SJSA1 (cell line): ENCODE measurements at regions not wholly inside any gene's neighbourhood (a gene's known extent, or its start where the extent isn't known, plus 50 kb on each side); places are given as distances from the start of the nearest gene placed in this dataset.

Experiments used
- DNase-seq, 2 experiments: peaks; one replicate each; pipeline ENCODE4 v3.0.0-alpha.2; 2015 to 2020; ENCODE audit warnings: low spot score in 2 of 2, low read depth in 1 of 2
- H3K27ac ChIP-seq: fragments of 250-450 bp; sonication (Bioruptor Pico); 2 replicates; pipeline ENCODE4 v1.5.1; 2020; ENCODE audit warnings: mild to moderate bottlenecking, moderate library complexity
- H3K27me3 ChIP-seq: fragments of 250-450 bp; sonication (Bioruptor Pico); replicated peaks from 2 replicates; pipeline ENCODE4 v1.5.1; 2020; ENCODE audit warnings: mild to moderate bottlenecking, moderate library complexity
- H3K36me3 ChIP-seq: fragments of 250-450 bp; sonication (Bioruptor Pico); 2 replicates; pipeline ENCODE4 v1.5.1; 2020; ENCODE audit warnings: mild to moderate bottlenecking
- H3K4me1 ChIP-seq: fragments of 250-450 bp; sonication (Bioruptor Pico); replicated peaks from 2 replicates; pipeline ENCODE4 v1.6.1; 2021; ENCODE audit warnings: mild to moderate bottlenecking
- H3K4me3 ChIP-seq: fragments of 250-450 bp; sonication (Bioruptor Pico); 2 replicates; pipeline ENCODE4 v1.5.1; 2020; ENCODE audit warnings: mild to moderate bottlenecking
- H3K9me3 ChIP-seq: fragments of 250-450 bp; sonication (Bioruptor Pico); replicated peaks from 2 replicates; pipeline ENCODE4 v1.5.1; 2020; ENCODE audit warnings: mild to moderate bottlenecking

DNA sequence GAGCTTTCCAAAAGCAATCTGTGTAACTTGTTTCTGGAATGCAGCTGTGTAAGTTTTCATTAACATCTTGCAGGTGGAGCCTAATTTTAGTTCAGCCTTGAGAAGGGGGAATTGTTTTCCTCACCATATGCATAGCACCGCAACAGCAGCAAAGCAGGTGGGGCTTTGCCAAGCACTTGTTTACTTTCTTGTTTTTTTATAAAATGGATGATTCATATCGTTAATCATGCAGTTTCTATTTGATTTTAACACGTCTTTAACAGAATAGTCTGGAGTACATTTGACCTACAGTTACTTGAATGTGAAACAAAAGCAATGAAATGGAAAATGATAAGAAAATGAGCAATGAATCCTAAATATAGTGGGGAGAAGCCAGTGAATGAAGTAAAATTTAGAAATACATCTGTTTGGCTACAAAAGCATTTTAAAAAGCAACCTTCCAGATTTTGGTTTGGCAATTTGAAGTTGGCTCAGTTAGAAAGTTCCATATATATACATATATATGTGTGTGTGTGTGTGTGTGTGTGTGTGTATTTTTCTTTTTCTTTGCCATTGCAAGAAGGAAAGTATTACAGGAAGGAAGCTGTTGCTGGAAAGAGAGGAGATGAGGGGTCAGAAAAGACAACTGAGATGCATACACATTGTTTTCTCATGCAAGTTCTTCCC, 119.0 kb upstream of the ADGRL2 start:
- no peaks in the 10 kb centered on the region for H3K27me3 ChIP-seq
- peak overlapping the region; percentile 70 for H3K27ac ChIP-seq
- no peak overlapping the region for H3K4me3 ChIP-seq
- H3K36me3 ChIP-seq, result no peaks in the 10 kb centered on the region
- peak in 1 of 2 experiments; percentile 40 for DNase-seq
- H3K4me1 ChIP-seq, result peaks cover 29% of the 10 kb centered on the region
- no peaks in the 10 kb centered on the region for H3K9me3 ChIP-seq

DNA sequence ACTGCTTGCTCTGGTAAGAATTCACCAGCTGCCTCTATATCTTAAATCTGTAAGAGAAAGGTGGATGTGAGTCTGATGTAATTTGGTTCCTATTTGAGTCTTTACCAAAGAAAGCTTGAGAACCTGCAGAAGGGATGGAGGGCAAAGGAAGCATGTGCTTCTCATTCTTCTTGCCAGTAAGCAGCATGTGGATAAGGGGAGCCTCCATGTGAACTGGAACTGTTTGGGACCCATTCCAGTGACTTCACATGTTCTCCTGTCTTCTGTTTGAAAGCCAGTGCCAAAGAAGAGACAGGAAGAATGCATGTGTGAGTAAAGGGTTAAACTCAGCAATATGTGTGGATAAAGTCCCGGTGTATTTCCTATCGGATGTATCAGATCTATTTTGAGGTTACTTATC, 119.6 kb upstream of the ADGRL2 start:
- DNase-seq, result no peak
- H3K27me3 ChIP-seq, result no peaks in the 10 kb centered on the region
- peaks cover 29% of the 10 kb centered on the region for H3K4me1 ChIP-seq
- no peaks in the 10 kb centered on the region for H3K9me3 ChIP-seq
- no peaks in the 10 kb centered on the region for H3K36me3 ChIP-seq
- no peak overlapping the region for H3K4me3 ChIP-seq
- H3K27ac ChIP-seq, result no peak overlapping the region

DNA sequence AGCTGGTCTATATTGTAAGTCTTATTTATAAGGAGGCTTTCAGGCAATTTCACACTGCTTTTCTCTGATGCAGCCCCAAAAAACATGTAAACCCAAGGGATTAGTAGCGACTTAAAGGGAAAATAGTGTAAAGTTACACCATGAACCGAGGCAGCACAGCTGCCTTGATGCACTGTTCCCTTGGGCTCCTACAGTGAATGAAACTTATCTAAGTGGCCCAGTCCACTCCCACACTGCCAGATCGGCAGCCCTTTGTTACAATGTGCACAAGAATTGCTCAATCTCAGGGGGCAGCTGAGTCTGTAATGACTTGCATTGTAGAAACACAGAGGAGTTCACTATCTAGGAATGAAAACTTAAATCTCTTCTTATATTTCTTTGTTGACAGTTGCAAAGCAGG, 120.8 kb upstream of the ADGRL2 start:
- peaks cover 29% of the 10 kb centered on the region for H3K4me1 ChIP-seq
- no peaks in the 10 kb centered on the region for H3K9me3 ChIP-seq
- DNase-seq, result no peak
- H3K27me3 ChIP-seq, result no peaks in the 10 kb centered on the region
- H3K36me3 ChIP-seq, result no peaks in the 10 kb centered on the region
- no peak overlapping the region for H3K27ac ChIP-seq
- no peak overlapping the region for H3K4me3 ChIP-seq

DNA sequence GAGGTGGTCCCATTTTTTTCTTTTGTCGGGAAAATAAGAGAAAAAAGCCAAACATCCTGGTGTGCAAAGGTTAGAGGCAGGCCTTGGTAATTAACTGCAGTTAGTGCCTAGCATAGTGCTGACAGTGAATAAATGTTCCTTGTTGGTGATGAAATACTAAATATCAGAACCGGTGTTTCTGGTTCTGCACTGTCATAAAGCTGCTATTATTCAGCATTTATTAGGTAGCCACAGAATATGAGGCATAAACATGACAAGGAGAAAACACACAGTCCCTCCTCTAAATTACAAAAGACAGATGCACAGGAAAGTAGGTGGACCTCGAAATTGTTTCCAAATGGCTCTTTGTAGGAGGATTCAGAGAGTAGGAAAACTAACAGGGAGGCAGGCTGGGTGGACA, 122.0 kb upstream of the ADGRL2 start:
- Histone ChIP-seq H3K27ac (no peak overlapping the region), H3K4me1 (peaks cover 25% of the 10 kb centered on the region), H3K36me3 (no peaks in the 10 kb centered on the region), H3K9me3 (no peaks in the 10 kb centered on the region), H3K4me3 (no peak overlapping the region), H3K27me3 (no peaks in the 10 kb centered on the region)
- DNase-seq, result no peak

DNA sequence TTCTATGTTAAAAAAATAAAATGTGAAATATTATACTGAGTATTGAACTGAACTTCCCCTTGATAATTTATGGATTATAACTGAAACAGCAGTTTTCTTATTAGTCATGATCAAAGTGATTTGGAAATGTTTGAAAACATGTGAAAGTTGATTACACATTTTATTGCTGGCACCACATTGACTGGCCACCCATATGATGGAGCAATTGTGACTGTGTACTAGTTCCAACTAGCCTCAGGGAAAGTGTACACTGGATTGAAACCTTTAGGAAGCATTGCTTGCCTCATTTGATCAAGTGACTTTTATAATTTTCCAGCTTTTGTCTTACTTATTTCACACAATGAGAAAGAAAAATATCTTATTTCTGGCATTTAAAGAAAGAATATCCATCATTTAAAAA, 128.0 kb upstream of the ADGRL2 start:
- Histone ChIP-seq H3K4me3 (no peak overlapping the region), H3K27ac (no peak overlapping the region), H3K9me3 (no peaks in the 10 kb centered on the region), H3K36me3 (no peaks in the 10 kb centered on the region), H3K4me1 (no peaks in the 10 kb centered on the region), H3K27me3 (no peaks in the 10 kb centered on the region)
- no peak for DNase-seq

DNA sequence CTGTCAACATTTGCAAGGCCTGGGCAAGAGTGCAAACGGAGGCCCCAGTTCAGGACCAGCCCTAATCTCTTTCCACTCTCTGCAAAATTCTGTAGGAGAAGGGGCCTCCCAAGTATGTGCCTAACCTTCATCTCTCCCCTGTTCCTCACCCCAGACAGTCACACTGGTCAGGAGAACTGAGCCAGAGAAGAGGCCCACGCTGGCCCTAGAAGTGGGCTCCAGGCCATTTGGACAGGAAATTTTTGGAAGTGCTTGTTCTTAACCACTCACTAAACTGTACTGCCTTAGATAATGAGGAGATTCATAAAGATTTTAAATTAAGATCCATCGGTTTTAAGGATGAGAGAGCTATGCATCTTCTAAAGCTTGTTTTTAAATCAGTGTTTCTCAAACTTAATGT, 129.7 kb upstream of the ADGRL2 start:
- Histone ChIP-seq H3K27me3 (no peaks in the 10 kb centered on the region), H3K36me3 (no peaks in the 10 kb centered on the region), H3K27ac (no peak overlapping the region), H3K9me3 (no peaks in the 10 kb centered on the region), H3K4me3 (no peak overlapping the region), H3K4me1 (no peaks in the 10 kb centered on the region)
- DNase-seq, result no peak

DNA sequence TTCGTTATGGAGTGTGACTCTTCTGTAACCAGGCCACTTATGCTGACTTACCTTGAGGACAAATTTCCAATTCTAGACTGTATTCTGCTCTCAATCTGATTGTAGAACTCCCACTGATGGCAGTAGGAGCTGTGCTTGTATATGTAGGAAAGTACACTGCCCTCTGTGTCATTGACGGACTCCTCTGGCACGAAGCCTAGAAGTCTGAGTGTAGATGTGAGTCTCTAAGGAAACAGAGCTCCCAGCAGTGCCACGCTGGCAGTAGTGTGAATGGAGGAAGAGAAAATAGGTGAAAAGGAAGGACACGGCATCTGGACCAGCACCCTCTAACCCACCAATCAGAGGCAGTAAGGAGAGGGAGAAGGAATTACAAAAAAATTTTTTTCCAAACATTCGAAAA, 130.4 kb upstream of the ADGRL2 start:
- DNase-seq, result peak; percentile 23 to 57
- Histone ChIP-seq H3K27ac (no peak overlapping the region), H3K9me3 (no peaks in the 10 kb centered on the region), H3K36me3 (no peaks in the 10 kb centered on the region), H3K27me3 (no peaks in the 10 kb centered on the region), H3K4me3 (no peak overlapping the region), H3K4me1 (no peaks in the 10 kb centered on the region)

DNA sequence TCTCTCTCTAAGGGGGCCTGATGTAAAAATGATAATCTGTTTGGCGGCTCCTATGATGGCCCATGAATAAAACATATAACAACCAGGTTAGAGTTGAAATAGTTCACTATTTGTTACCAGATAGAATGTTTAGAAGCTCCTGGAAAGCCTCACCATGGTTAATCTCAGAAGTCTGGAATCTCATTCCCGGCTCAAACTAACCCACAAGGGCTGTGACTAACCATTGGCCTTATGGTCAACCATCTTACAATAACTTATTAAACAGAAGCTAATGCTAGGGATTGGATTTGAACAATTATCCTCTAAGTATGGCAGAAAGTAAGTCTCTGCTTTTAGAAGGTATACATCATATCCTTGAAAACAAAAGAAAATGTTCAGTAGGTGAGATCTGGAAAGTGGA, 134.1 kb upstream of the ADGRL2 start:
- Histone ChIP-seq H3K4me3 (no peak overlapping the region), H3K9me3 (peaks cover 2% of the 10 kb centered on the region; the same call in 1 of the 2 replicates), H3K27ac (no peak overlapping the region), H3K4me1 (no peaks in the 10 kb centered on the region), H3K27me3 (no peaks in the 10 kb centered on the region), H3K36me3 (no peaks in the 10 kb centered on the region)
- DNase-seq, result no peak

DNA sequence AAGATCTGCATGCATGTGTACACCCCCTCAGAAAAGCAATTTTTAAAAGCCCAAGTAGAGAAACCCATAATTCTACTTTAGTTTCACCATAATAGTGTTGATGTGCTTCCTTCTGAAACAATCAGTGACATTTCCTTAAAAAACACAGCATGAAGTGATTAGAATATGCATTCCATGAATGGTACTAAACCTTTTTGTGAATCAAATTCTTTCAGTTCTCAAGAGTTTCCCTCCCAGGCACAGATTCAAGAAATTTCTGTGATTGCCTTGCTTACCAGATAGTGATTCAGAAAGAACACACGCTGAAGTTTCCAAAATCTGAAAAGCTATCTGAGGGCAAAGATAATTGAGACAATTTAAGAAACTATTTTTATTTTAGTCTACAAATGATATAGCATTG, 136.4 kb upstream of the ADGRL2 start:
- no peak for DNase-seq
- H3K9me3 ChIP-seq, result peaks cover 2% of the 10 kb centered on the region; the same call in 1 of the 2 replicates
- H3K36me3 ChIP-seq, result no peaks in the 10 kb centered on the region
- H3K27me3 ChIP-seq, result no peaks in the 10 kb centered on the region
- H3K4me3 ChIP-seq, result no peak overlapping the region
- H3K4me1 ChIP-seq, result no peaks in the 10 kb centered on the region
- H3K27ac ChIP-seq, result no peak overlapping the region

DNA sequence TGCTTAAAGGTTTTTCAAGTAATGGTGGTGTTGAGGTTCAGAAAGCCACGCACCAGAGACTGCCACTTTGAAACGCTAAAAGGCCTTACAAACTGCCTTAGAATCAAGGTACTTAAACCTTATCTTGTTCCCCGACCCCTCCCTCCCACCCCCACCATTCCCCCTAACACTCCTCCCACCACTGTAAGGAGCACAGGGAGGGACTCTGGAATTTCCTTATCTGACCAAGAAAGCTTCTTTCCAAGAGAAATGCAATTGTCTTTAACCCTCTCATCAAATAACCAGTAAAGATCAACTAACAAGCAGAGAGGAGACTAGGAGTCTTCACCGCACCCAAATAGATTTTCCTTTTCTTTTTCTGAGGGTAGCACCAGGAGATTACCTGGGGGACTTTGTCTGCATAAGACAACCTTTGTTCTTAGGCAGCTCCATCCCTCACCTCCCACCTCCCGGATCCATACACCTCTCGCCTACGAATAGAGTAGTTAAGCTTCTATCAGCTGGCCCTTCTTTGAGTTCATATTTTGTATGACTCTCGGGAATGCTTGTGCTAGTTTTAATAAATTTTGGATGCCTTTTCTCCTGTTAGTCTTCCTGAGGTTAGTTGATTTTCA, 137.7 kb upstream of the ADGRL2 start:
- Histone ChIP-seq H3K27me3 (no peaks in the 10 kb centered on the region), H3K27ac (no peak overlapping the region), H3K4me3 (no peak overlapping the region), H3K36me3 (no peaks in the 10 kb centered on the region), H3K4me1 (no peaks in the 10 kb centered on the region), H3K9me3 (peaks cover 2% of the 10 kb centered on the region; the same call in 1 of the 2 replicates)
- DNase-seq, result no peak

DNA sequence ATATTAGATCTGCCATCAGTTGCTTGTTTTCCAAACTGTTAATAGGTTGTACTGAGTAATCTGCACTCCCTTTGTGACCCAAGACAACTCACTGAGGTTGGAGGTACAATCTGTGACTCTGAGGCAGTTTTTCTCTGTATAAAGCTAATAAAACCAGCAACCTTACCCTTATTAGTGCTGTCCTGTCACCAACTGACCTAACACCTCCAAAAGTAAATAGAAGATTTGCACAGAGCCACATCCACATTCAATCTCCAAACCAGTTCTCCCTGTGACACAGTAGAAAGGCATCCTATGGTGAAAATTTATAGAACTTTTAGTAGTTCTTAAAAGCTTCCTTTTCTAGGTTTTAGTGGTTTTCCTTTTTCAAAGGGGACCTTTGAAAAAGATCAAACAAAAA, 140.4 kb upstream of the ADGRL2 start:
- Histone ChIP-seq H3K4me1 (no peaks in the 10 kb centered on the region), H3K27me3 (no peaks in the 10 kb centered on the region), H3K36me3 (no peaks in the 10 kb centered on the region), H3K27ac (no peak overlapping the region), H3K9me3 (peaks cover 2% of the 10 kb centered on the region; the same call in 1 of the 2 replicates), H3K4me3 (no peak overlapping the region)
- DNase-seq, result no peak

DNA sequence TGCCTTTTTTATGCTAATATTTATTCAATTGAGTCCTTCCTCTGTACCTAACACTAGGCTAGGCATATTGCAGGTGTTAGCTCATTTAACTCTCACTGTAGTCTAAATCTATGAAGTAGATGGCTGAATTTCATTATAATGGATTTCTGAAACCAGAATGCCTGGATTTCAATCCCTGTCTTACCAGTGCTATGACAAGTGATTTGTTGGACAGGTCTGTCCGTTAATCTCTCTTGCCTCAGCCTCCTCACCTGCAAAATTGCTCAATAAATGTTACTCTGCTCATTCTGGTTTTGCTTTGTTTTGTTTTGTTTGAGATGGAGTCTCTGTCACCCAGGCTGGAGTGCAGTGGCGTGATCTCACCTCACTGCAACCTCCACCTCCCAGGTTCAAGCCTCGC, 146.1 kb upstream of the ADGRL2 start:
- H3K27ac ChIP-seq, result no peak overlapping the region
- H3K9me3 ChIP-seq, result no peaks in the 10 kb centered on the region
- no peaks in the 10 kb centered on the region for H3K36me3 ChIP-seq
- H3K4me3 ChIP-seq, result no peak overlapping the region
- no peaks in the 10 kb centered on the region for H3K4me1 ChIP-seq
- H3K27me3 ChIP-seq, result no peaks in the 10 kb centered on the region; the same call in 1 of the 2 replicates
- DNase-seq, result no peak

DNA sequence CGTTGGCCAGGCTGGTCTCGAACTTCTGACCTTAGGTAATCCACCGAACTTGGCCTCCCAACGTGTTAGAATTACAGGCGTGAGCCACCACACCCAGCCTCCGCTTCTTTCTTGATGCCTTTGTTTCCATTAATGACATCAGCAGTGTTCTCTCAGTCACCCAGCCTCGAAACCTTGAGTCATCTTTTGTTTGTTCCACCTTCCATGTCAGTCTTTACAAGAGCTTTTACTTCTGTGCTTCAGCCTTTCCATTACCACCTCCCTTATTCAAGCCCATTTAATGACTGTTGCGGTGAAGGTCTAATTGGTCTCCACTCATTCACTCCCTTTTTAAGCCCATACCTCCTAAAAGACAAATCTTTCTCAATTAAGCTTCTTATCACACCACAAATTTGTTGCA, 146.6 kb upstream of the ADGRL2 start:
- Histone ChIP-seq H3K27me3 (no peaks in the 10 kb centered on the region; the same call in 1 of the 2 replicates), H3K4me1 (no peaks in the 10 kb centered on the region), H3K36me3 (no peaks in the 10 kb centered on the region), H3K27ac (no peak overlapping the region), H3K9me3 (no peaks in the 10 kb centered on the region), H3K4me3 (no peak overlapping the region)
- no peak for DNase-seq

DNA sequence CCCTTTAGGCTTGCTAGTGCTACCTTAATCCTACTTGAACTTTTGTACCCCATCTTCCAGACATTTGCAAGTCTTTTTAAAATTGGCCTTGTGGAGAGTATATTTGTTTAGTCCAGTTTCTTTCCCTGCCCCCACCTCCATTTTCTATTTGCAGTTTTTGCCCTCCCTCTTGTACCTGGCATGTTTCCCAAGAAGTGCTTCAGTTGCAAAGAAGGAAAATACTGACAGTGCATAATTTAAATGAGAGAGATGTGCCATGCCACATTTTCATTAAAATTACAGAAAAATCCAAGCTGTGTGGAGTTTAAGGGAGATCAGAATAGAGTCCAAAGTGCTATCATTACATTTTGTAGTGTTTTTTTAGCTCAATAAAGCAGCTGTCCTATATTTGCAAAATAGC, 150.0 kb upstream of the ADGRL2 start:
- no peak overlapping the region for H3K27ac ChIP-seq
- H3K4me3 ChIP-seq, result no peak overlapping the region
- DNase-seq, result no peak
- H3K36me3 ChIP-seq, result no peaks in the 10 kb centered on the region
- no peaks in the 10 kb centered on the region; the same call in 1 of the 2 replicates for H3K27me3 ChIP-seq
- H3K4me1 ChIP-seq, result no peaks in the 10 kb centered on the region
- no peaks in the 10 kb centered on the region for H3K9me3 ChIP-seq

DNA sequence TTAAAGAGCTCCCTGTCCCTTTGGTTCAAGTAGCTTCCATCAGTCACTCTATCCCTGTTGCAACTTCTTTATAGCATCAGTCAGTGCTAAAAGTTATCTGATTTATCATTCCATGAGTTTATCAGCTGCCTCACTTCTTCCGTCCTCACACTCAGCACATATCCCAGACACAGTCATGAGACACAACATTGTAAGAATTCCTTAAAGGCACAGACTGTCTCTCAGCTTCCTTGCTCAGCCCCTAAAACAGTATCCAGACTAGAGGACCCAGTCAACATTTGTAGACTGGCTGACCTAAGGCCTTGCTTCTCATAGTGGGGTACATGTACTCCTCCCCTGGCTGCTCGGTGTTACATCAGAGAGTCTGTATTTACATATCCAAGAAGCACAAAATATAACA, 164.9 kb upstream of the ADGRL2 start:
- Histone ChIP-seq H3K4me3 (no peak overlapping the region), H3K4me1 (no peaks in the 10 kb centered on the region), H3K9me3 (no peaks in the 10 kb centered on the region), H3K36me3 (no peaks in the 10 kb centered on the region), H3K27ac (no peak overlapping the region), H3K27me3 (no peaks in the 10 kb centered on the region)
- DNase-seq, result no peak
